Fibroblast of skin of abdomen (primary cell): ENCODE measurements at regions not wholly inside any gene's neighbourhood (a gene's known extent, or its start where the extent isn't known, plus 50 kb on each side); places are given as distances from the start of the nearest gene placed in this dataset.
A peak's percentile ranks its signal among the peaks of the same experiment; 100 is the strongest.
"Not testable (repeated sequence)": the region's sequence is repeated elsewhere in the genome, so short reads cannot be mapped to it uniquely, and the experiment has no call there.

Source experiments
- DNase-seq: peaks from one replicate; pipeline ENCODE4 v3.0.0-alpha.2; 2013

DNA sequence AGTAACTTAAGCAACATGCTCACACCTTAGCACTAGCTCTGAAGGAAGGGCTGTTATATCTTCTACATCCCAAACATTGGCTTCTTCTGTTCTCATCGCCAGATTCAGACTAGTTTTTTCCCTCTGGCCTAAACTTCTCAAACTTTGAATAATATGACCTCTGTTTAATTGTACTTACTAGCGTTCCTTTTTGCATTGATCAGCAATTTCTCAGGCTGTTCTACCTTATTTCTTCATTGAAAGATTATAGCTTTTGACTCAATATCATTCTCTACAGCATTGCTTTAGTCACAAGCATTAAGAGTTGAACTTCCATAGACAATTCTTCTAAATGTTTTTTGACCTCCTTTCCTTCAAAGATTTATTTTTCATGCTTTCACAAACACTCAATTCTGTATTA is 659.2 kb downstream of the PCDH7 start:
- no peak for DNase-seq

DNA sequence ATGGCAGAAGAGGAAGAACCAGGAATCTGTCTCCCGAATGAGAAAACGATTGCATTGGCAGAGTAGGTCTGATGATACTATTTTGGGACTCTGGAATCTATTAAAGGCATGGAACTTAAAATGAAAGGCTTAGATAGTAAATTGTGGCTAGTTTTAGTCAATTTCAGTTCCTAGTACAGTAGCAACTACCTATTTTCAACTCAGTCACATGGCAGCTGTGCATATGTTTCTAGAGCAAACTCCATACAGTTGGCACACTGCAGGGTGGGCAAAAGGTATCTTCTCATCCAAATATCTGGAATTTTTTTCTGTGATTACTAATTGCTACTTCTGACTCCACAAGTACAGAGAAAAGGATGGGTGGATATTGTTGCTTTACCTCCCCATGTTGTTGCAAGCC is 663.6 kb downstream of the PCDH7 start:
- DNase-seq = no peak

DNA sequence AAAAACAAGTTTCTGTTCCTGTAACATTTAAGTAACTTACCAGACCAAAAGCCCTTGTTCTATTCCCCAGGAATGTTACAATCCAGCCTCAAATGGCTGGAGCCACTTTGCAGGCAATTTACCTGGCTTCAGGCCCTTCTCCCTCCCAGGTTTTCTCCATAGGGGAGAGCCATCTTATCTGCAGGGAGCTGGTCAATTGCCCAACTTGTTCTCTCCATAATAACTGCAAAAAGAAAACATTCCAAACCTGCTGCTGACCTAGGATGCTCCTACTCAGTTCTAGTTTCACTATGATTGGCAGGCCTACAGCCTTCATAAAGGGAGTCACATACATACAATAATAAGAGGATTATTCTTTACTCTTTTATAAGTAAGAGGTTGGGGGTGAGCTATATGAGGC is 670.7 kb downstream of the PCDH7 start:
- DNase-seq = no peak

DNA sequence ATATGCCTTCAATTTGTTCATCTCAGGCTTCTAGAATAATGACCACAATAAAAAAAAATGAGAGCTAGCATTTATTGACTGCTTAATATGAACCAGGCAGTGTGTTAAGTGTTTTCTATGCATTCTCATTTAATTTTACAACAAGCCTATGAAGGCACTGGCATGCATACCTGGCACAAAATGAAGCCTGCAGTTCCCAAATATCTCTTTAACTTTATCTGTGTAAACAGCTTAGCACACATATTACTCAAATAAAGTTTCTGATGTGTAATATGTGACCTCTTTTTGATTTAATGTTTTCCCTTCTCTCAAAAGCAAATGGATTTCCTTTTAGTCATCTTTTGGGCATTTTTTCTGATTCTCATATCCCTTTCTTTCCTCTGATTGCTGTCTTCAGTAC is 671.8 kb downstream of the PCDH7 start:
- no peak for DNase-seq

DNA sequence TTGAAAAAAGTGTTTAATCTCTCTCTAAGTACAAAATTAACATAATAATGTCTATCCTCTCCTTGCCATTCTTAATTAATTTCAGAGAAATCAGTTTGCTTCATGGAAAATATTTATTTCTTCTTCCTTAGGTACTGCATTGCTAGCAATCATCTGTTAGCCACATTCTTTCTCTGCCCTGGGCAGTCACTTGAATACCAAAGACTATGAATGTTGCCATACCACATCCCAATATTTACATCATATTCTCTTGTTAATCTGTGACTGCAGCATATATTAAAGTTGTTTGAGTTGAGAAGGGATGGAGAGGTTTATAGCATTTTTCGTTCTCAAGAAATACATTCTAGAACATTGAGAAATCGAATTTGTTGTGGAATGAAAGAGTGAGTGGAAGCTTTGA is 672.8 kb downstream of the PCDH7 start:
- DNase-seq = peak; percentile 10

DNA sequence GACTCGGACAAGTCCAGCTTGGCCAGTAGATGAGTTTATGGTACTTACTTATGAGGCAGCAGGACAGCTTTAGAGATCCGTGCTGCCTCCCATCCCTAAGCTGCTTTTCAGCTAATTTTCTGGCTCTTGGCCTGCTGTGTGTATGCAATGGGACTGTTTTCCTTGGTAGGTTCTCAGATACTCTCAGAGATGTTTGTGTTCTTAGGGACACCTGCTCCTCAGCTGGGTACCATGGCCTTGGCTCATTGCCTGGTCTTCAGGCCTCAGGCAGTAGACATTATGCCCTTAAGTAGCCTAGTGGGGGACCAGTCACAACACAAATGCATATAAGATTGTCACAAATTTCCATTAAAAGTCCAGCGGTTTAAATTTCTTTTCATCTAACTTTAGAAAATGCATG is 688.0 kb downstream of the PCDH7 start:
- no peak for DNase-seq

DNA sequence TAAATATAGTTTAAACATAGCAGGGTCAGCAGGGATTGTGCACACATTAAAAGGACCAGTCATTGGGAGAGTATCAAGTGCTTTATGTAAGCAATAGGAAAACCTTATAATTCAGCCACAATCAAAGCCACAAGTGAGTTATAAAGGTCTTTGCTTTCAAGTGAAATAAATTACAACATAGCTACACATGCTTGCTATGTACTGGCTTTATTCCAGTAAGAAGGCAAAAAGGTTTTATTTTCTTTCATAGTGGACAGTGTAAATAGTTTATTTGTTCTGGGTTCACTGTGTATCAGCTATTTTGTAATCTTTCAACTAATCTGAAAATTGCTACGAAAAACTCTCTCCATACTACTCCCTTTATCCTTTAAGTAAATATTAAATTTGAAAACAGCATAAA is 691.4 kb downstream of the PCDH7 start:
- peak; percentile 5 for DNase-seq

DNA sequence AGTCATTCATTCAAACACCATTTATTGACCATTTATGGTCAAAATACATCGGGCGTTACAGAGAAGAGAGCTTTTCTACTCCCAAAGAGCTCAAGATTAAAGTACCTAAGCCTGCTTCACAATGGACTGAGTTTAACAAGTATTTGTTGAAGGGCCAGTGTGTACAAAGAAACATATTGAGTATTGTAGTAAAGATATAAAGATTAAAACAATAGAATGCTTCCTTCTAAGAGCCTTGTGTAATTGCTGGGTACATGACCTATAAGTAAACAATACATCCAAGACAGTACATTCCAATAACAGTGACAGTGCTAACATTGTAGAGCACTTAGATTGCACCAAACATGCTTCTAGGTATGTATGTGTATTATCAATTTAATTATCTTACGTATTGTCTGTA is 695.5 kb downstream of the PCDH7 start:
- DNase-seq = no peak

DNA sequence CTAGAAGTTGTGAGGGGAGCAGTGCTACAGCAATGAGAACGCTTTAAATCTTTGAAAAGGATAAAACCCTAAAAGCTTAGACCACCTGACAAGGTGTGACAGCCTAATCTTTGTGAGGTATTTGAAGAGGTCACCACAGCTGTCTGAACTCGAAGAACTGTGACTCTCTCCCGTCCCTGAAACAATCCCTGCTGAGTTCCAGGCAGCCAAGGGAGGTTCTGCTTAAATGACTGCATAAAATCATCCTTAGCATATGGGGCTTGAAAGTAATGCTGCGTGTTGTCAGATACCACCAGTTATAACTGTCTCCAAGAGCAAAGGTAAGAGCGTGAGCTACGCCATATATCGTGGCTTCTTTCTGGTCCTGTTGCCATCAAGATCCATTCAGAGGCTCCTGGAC is 696.3 kb downstream of the PCDH7 start:
- no peak for DNase-seq

DNA sequence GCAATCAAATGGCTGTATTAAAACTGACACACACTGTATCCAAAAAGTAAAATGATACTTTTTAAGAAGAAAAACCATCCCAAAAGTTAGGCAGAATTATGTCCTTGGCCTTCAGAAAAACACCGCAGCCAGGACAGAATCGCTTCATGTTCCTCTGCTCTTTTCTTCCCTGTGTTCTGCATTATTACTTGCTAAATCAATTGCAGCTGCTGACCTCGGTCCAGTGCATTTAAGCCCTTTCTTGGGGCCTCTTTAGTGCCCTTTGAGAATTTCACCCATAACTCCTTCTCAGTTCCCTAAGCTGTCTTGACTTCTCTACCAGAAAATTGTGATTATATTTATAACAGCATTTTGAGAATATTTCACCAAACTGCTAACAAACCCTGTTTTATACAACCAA is 696.9 kb downstream of the PCDH7 start:
- no peak for DNase-seq

DNA sequence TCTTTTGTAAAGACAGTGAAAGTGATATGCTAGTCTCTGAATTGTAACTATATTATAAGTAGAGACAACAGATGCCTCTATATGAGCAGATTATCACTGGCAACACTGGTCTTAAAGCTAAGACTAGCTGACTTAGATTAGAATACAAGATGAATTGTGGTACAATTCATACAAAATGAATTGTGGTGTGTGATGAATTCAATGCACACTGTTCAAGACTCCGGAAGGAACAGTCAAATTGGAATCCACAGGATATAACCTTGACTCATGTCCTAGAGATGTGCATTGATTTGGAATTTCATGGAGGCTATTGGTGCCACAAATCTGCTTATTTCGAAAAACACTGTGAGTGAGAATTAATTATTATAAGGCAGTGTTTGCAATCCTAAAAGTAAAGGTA is 701.8 kb downstream of the PCDH7 start:
- DNase-seq = no peak

DNA sequence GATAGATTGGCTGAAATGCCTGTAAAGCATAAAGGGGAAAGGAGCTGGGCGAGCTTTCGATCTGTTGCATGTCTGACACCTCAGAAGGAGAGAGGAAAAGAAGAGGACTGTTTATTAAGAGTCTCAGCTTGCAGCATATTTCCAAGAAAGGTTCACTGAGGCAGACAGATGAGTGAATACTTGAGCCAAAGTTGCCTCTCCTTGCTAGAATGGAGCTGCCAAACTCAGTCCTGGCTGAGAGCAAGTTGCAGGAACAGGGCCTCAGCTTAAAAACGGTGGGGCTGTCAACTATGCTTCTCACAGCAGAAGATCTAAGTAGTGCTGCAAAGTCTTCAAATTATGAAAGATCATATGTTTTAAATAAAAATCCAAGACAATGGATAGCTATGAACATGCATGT is 707.5 kb downstream of the PCDH7 start:
- DNase-seq = no peak

DNA sequence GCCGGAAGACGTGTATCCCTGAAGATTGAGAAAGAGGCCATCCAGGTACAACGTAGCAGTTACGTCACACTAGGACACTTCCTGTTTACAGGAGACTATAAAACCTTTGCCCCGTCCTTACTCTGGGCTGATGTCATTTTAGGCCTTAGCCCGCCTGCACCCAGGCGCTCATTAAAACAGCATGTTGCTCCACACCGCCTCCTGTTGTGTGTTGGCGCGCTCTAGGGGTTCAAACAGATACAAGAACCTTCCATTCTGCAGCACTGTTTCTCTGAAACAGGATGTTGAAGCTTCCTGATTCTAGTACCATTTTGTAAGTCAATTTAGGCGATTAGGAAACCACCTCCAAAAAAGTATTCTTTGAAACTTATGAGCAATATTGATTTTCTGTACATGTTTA is 722.1 kb downstream of the PCDH7 start:
- DNase-seq = no peak

DNA sequence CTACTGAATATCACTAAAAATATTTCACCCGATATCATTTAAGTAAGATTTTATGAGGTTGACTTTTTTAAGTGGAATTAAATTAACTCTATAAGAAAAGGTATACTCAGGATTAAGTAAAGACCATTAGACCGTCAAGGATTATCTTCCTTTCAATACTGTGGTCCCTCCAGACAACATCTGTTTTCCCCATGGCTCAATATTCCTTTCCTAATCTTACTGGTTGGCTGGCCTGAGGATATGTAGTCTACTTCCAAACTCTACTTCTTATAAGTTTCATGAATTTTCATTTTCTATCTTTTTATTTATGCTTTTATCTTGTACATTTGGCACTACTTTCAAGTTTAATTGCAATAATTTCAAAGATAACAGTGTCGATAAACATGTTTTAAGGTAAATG is 725.4 kb downstream of the PCDH7 start:
- DNase-seq = no peak

DNA sequence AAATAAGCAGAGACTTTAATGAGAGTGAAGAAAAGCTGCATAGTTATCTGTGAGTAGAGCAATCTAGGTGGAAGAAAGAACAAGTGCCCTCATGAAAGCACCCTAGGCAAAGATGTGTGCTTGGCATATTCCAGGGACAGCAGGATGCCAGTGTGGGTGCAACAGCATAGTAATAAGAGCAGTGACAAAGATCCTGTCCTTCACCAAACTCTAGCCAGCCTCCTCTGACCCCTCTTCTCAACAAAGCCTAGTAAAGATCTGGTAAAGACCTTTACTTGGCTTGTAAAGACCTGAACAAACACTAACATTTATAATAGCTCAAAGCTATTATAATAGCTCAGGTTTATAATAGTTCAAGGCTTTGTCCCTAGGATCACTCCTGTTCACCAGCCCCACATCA is 735.4 kb downstream of the PCDH7 start:
- DNase-seq = no peak

DNA sequence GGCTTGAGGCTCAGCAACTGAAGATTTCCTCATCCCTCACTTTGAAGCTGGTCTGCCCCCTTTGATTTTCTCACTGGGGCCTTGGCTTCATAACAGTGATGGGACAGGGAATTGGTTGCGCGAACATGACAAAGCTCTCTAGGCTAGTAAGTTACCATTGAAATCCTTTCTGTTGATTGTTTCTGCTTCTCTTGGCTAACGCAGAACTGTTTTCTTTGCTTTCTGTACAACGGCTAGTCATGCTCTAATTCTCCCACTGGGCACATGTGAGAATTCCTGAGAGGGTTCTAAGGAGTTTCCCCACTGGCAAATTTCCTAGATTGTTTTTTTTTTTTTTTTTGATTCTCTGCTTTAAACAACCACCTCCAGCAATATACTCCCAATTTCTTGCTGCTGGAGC is 738.6 kb downstream of the PCDH7 start:
- DNase-seq = no peak

DNA sequence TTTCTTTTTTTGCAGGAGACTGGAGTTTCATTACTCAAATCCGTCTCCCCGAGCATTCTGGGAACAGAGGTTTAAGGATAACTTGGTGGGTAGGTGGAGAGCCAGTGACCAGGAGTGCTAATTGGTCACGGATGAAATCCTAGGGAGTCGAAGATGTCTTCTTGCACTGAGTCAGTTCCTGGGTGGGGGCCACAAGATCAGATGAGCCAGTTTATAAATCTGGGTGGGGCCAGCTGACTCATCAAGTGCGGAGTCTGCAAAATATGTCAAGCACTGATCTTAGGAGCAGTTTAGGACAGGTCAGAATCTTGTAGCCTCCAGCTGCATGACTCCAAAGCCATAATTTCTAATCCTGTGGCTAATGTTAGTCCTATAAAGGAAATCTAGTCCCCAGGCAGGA is 741.3 kb downstream of the PCDH7 start:
- DNase-seq = no peak

DNA sequence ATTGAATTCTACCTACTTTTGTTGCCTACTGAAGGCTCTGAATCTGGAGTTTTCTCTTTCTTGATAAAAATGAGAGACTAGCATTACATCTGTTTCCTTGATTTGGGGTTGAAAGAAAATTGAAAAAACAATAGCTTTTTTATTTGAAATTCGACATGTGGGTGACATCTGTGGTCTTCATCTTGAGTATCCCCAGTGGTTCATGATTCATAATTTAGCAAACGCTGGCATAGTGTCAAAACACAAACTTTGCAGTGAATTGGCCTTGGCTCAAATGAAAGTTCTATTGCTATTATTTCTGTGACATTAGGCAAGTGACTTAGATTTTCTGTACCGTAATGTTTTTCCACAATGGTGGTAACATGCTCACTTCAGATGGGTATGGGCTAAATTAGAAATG is 747.6 kb downstream of the PCDH7 start:
- peak; percentile 20 for DNase-seq

DNA sequence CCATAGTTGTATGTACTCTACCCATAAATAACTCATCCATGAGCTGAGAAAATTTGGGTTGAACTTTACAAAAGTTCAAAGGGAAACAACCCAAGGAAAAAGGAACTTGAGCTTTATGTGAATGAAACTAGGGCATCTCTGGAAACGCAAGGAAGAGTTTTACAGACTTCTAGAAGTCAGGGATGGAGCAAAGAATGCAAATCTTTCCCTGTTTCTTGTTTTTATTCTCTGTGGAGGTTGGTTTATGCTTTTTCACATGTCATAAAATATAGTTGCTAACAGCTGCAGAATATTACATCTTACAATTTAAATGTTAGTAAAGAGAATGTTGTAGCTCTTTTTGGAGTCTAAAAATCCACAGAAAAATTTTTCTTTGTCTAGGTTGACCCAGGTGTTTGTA is 754.1 kb downstream of the PCDH7 start:
- DNase-seq = no peak

DNA sequence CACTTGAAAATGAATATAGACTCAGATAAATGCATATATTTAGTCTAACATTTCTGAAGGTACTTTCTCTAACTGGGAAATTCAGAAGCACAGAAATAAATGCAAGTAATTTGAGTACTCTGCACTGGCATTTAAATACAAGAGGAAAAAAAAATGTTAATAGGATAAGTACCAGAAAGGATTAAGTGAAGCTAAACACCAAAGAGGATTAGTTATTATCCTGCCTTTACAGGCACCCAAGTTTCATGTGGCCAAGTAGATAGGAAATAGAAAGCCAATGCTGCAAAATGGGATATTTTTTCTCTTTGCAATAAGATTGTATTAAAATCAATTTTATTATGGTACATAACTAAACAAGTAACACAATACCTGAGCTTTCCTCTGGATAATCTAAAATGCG is 762.5 kb downstream of the PCDH7 start:
- DNase-seq = no peak

DNA sequence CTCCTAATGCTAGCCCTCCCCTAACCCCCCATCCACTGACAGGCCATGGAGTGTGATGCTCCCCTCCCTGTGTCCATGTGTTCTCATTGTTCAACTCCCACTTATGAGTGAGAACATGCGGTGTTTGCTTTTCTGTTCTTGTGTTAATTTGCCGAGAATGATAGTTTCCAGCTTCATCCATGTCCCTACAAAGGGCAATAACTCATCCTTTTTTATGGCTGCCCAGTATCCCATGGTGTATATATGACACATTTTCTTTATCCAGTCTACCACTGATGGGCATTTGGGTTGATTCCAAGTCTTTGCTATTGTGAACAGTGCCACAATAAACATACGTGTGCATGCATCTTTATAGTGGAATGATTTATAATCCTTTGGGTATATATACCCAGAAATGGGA is 779.0 kb downstream of the PCDH7 start:
- DNase-seq = not testable (repeated sequence)

DNA sequence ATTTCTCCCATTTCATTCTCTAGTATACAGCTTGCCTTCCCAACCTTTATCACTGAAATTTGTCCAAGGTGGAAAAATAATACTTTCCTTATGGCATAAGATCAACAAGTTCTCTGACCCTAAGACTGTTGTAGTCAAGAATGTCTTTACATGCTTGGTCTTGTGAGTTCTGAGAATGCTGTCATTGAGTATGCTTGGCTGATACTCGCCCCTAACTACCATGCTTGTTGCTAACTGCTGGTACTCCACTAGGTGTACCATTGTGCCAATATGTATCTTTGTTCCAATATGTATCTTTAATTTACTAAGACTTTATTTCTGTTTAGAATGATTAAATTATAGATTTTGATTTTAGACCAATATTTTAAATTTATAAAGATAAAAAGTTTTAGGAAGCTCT is 796.4 kb downstream of the PCDH7 start:
- no peak for DNase-seq

DNA sequence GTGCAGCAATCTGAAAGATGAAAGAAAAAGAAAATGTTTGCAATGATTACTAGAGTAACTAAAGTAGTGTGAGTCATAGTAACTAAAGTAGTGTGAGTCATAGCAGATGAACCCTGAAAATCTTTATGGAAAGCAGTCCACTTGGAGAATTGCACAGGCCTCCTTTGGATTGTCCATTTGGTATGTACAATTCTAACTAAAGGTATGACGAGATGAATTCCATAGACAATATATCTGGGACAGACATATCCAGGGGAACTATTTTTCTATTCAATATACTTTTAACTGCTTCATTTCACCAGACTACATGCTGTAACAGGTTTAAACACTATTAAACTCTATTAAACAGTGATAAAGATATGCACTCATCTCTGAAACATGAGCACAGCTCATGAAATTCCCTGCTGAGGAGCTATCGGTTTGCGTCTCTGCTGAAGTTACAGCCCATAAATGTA is 798.7 kb downstream of the PCDH7 start:
- DNase-seq = peak; percentile 55

DNA sequence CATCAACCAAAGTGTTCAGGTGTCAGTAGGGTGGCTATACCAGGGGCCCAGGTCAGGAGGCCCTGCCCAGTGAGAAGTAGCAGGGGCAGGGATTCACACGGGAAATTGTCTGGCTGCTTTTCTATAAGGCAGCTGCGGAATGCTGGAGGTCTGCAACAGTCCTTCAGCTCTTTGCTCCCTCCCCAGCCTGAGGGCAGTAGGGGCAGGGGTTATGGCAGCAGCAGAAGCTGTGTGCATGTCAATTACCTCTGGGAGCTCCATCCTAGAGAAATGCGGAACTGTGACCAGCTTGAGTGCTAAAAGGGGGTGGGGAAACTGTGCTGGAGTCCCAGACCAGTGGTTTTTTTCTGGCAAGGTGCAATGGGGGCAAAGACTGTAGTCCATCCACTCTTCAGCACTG is 810.4 kb downstream of the PCDH7 start:
- no peak for DNase-seq

DNA sequence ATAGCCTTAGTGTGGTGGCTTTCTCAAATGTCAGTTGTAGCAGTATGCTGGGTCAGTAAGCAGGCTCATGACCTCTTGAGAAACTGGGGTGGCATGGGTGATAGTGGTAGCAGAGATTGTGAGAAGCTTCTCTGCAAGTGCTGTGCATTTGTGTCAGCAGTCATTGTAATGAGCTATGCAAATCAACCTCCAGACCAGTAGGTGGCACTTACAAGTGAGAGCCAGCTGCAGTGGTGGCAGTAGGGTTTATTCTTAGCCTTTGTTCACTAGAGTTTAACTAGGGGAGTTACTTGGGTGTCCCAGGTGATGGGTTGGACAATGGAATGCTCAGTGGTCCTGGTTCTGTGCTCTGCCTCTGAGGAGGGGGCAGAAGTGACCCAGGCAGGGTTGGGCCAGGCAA is 818.7 kb downstream of the PCDH7 start:
- no peak for DNase-seq
